ENCODE measurements at regions not wholly inside any gene's neighbourhood (a gene's known extent, or its start where the extent isn't known, plus 50 kb on each side); places are given as distances from the start of the nearest gene placed in this dataset.

- TF ChIP-seq CTCF (IDR thresholded peaks at IDR 0.05) (no peak), POLR2A (IDR thresholded peaks at IDR 0.05) (no peak)
These were observed 269.4 kb upstream of the PEX5L start for GRCh38 chr3:180306155-180306554.
